OCI-M2 (cell line): ENCODE measurements at regions not wholly inside any gene's neighbourhood (a gene's known extent, or its start where the extent isn't known, plus 50 kb on each side); places are given as distances from the start of the nearest gene placed in this dataset.

ENCODE experiments used
- DNase-seq: peaks from one replicate; lab custom pipeline; 2025; ENCODE audit not compliant: unreplicated experiment; lab: John Stamatoyannopoulos, UW

GRCh38 chr4:38230121-38230801 is 270.1 kb downstream of the PTTG2 start:
- no peak for DNase-seq

GRCh38 chr4:38230821-38231563 is 270.8 kb downstream of the PTTG2 start:
- no peak for DNase-seq

- DNase-seq = no peak
Measured at GRCh38 chr4:38231626-38232025, 271.4 kb downstream of the PTTG2 start.

- DNase-seq = no peak
Measured at GRCh38 chr4:38232741-38233140, 272.5 kb downstream of the PTTG2 start.

GRCh38 chr4:38233727-38234480 is 273.7 kb downstream of the PTTG2 start:
- no peak for DNase-seq

- DNase-seq = no peak
Measured at GRCh38 chr4:38235354-38235753, 275.2 kb downstream of the PTTG2 start.

GRCh38 chr4:38236003-38236402 is 275.8 kb downstream of the PTTG2 start:
- no peak for DNase-seq

GRCh38 chr4:38236503-38236902 is 276.3 kb downstream of the PTTG2 start:
- DNase-seq = no peak

GRCh38 chr4:38237139-38237538 is 276.9 kb downstream of the PTTG2 start:
- no peak for DNase-seq

- DNase-seq = no peak
Measured at GRCh38 chr4:38241541-38241940, 281.3 kb downstream of the PTTG2 start.

- DNase-seq = no peak
Measured at GRCh38 chr4:38242101-38242500, 281.9 kb downstream of the PTTG2 start.

- DNase-seq = no peak
Measured at GRCh38 chr4:38242822-38243387, 282.7 kb downstream of the PTTG2 start.

- no peak for DNase-seq
Measured at GRCh38 chr4:38243388-38244053, 283.3 kb downstream of the PTTG2 start.

- no peak for DNase-seq
Measured at GRCh38 chr4:38254825-38255224, 294.6 kb downstream of the PTTG2 start.

- DNase-seq = no peak
Measured at GRCh38 chr4:38255572-38255971, 295.4 kb downstream of the PTTG2 start.

- DNase-seq = no peak
Measured at GRCh38 chr4:38266616-38267015, 306.4 kb downstream of the PTTG2 start.

GRCh38 chr4:38268108-38268820 is 308.1 kb downstream of the PTTG2 start:
- no peak for DNase-seq

GRCh38 chr4:38268837-38269236 is 308.6 kb downstream of the PTTG2 start:
- DNase-seq = no peak

GRCh38 chr4:38273407-38273806 is 313.2 kb downstream of the PTTG2 start:
- DNase-seq = no peak

- DNase-seq = no peak
Measured at GRCh38 chr4:38275331-38276100, 315.3 kb downstream of the PTTG2 start.
